CD4-positive, alpha-beta memory T cell (primary cell): ENCODE measurements at regions not wholly inside any gene's neighbourhood (a gene's known extent, or its start where the extent isn't known, plus 50 kb on each side); places are given as distances from the start of the nearest gene placed in this dataset.

Experiments
- CTCF ChIA-PET: fragments of 350-600 bp; sonication (Branson Sonifier 250); formaldehyde crosslinking; loops from one replicate; lab custom pipeline; 2021; ENCODE audit warnings: inconsistent platforms; ENCODE audit not compliant: partially characterized antibody; lab: Charles Lee
- POLR2A ChIA-PET: fragments of 350-600 bp; sonication (Branson Sonifier 250); formaldehyde crosslinking; loops from one replicate; lab custom pipeline; 2021; ENCODE audit not compliant: partially characterized antibody; lab: Charles Lee
- DNase-seq, 5 donors: peaks; one replicate each; pipeline versions ENCODE4 v3.0.0 to v3.0.0-alpha.2; 2020 to 2022; ENCODE audit warnings: mixed read lengths in 1 of 5
- H3K27ac ChIP-seq: one replicate; pipeline ENCODE4 v1.7.0; 2013; ENCODE audit warnings: low read depth, low read length
- H3K27me3 ChIP-seq: 2 replicates; pipeline ENCODE4 v1.7.0; 2013; ENCODE audit warnings: mild to moderate bottlenecking, low read length, moderate library complexity; ENCODE audit not compliant: insufficient read depth
- H3K36me3 ChIP-seq: 2 replicates; pipeline ENCODE4 v1.7.0; 2013; ENCODE audit warnings: mild to moderate bottlenecking, low read length, moderate library complexity; ENCODE audit not compliant: insufficient read depth
- H3K4me1 ChIP-seq: 2 replicates; pipeline ENCODE4 v1.7.0; 2013; ENCODE audit warnings: mild to moderate bottlenecking, low read length, moderate library complexity; ENCODE audit not compliant: insufficient read depth
- H3K4me3 ChIP-seq, 2 donors: one replicate each; pipeline ENCODE4 v1.7.0; 2013; ENCODE audit warnings: low read length in 2 of 2, mild to moderate bottlenecking in 1 of 2
- H3K9me3 ChIP-seq, 2 donors: one replicate each; pipeline ENCODE4 v1.7.0; 2013; ENCODE audit warnings: low read length in 2 of 2, control low read depth in 1 of 2; ENCODE audit not compliant: control insufficient read depth in 1 of 2
- H3K27ac Mint-ChIP-seq, 7 donors: one replicate each; pipeline ENCODE4 v1.8.0; 2020 to 2021; ENCODE audit warnings: mixed read lengths in 7 of 7, mild to moderate bottlenecking in 6 of 7, inconsistent platforms in 3 of 7, moderate library complexity in 3 of 7
- H3K27me3 Mint-ChIP-seq, 2 donors: one replicate each; pipeline ENCODE4 v1.8.0; 2020 to 2021; ENCODE audit warnings: mixed read lengths in 2 of 2
- H3K36me3 Mint-ChIP-seq, 2 donors: one replicate each; pipeline ENCODE4 v1.8.0; 2020 to 2021; ENCODE audit warnings: mixed read lengths in 2 of 2, inconsistent platforms in 1 of 2, mild to moderate bottlenecking in 1 of 2
- H3K4me1 Mint-ChIP-seq, 4 donors: one replicate each; pipeline ENCODE4 v1.8.0; 2020 to 2021; ENCODE audit warnings: mixed read lengths in 4 of 4, mild to moderate bottlenecking in 1 of 4
- H3K4me3 Mint-ChIP-seq, 8 donors: one replicate each; pipeline ENCODE4 v1.8.0; 2020 to 2021; ENCODE audit warnings: mixed read lengths in 8 of 8, mild to moderate bottlenecking in 7 of 8, moderate library complexity in 6 of 8, inconsistent platforms in 3 of 8
- H3K9me3 Mint-ChIP-seq, 8 donors: one replicate each; pipeline ENCODE4 v1.8.0; 2020 to 2021; ENCODE audit warnings: mixed read lengths in 8 of 8, mild to moderate bottlenecking in 5 of 8, inconsistent platforms in 3 of 8, moderate library complexity in 1 of 8
- intact Hi-C: fragments of 100-400 bp; cut with micrococcal nuclease; formaldehyde crosslinking; loops from one replicate; pipeline ENCODE4 v1.15.1; 2023

DNA sequence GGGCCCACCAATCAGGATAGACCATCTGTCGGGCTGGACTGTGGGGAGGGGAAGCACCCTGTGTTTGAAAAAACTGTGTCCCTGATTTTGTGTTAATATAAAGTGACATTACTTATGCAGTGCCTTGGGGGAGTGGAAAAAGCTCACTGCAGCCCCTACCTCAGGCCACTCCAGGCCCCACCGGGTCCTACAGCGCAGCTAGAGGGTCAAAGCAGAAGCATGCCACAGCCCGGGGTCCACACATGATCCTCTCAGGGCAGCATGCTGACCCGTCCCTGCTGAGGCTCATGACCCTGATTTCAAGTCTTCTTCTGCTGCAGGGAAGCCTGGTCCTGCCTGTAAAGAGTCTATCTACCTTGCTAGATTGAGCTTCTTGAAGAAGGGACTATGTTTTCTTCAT, 133.0 kb upstream of the PLCB4 start:
- Mint-ChIP-seq H3K36me3 (no peaks in the 10 kb centered on the region), H3K4me1 (no peaks in the 10 kb centered on the region), H3K9me3 (peaks cover 0 to 4% (median 2%) of the 10 kb centered on the region in 8 donors), H3K27me3 (no peaks in the 10 kb centered on the region), H3K27ac (no peak overlapping the region), H3K4me3 (no peak overlapping the region)
- Histone ChIP-seq H3K27ac (no peak overlapping the region), H3K36me3 (no peaks in the 10 kb centered on the region), H3K9me3 (no peaks in the 10 kb centered on the region), H3K27me3 (no peaks in the 10 kb centered on the region), H3K4me1 (no peaks in the 10 kb centered on the region), H3K4me3 (no peak overlapping the region)
- ChIA-PET POLR2A (no interaction called here), CTCF (no interaction called here)
- no peak for DNase-seq
- intact Hi-C loops = no loop called here

GRCh38 chr20:8938532-8938931, 130.4 kb upstream of the PLCB4 start:
- intact Hi-C loops = no loop called here
- H3K27me3 Mint-ChIP-seq = no peaks in the 10 kb centered on the region

GRCh38 chr20:8940326-8940725, 128.6 kb upstream of the PLCB4 start:
- Histone ChIP-seq H3K36me3 (no peaks in the 10 kb centered on the region), H3K27ac (no peak overlapping the region), H3K27me3 (no peaks in the 10 kb centered on the region), H3K9me3 (no peaks in the 10 kb centered on the region), H3K4me1 (no peaks in the 10 kb centered on the region), H3K4me3 (no peak overlapping the region)
- intact Hi-C loops = no loop called here
- no peak for DNase-seq
- POLR2A ChIA-PET = no interaction called here
- no peaks in the 10 kb centered on the region for H3K27me3 Mint-ChIP-seq
- H3K9me3 Mint-ChIP-seq = peaks cover 0 to 13% (median 3%) of the 10 kb centered on the region in 8 donors
- H3K36me3 Mint-ChIP-seq = no peaks in the 10 kb centered on the region
- H3K4me1 Mint-ChIP-seq = no peaks in the 10 kb centered on the region
- no peak overlapping the region for H3K4me3 Mint-ChIP-seq
- H3K27ac Mint-ChIP-seq = no peak overlapping the region
- CTCF ChIA-PET = no interaction called here

More at GRCh38 chr20:8938532-8938931, 130.4 kb upstream of the PLCB4 start:
- Mint-ChIP-seq H3K4me1 (no peaks in the 10 kb centered on the region), H3K9me3 (peaks cover 0 to 13% (median 4%) of the 10 kb centered on the region in 8 donors), H3K4me3 (no peak overlapping the region), H3K27ac (no peak overlapping the region), H3K36me3 (no peaks in the 10 kb centered on the region)
- no peaks in the 10 kb centered on the region for H3K9me3 ChIP-seq
- H3K36me3 ChIP-seq = no peaks in the 10 kb centered on the region
- POLR2A ChIA-PET = no interaction called here
- H3K27me3 ChIP-seq = no peaks in the 10 kb centered on the region
- no peak overlapping the region for H3K27ac ChIP-seq
- DNase-seq = no peak
- CTCF ChIA-PET = no interaction called here
- H3K4me3 ChIP-seq = no peak overlapping the region
- no peaks in the 10 kb centered on the region for H3K4me1 ChIP-seq

DNA sequence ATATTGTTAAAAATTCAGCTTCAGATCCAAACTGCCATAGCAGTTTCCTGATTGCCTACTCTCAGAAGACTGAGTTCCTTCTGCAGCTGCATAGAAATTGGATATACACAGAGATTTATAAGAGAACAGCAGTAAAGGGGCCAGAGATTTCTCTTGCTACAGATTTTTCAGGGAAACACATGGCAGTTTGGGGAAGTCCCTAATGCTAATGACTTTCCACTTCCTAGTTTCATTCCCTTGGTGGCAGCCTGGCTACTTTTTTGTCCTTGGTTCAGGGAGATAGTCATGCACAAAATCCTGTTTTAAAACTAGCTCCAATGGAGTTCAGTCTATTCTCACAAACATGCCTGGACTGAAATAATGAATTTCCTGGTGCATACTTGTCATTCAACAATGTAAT, 125.3 kb upstream of the PLCB4 start:
- Mint-ChIP-seq H3K27me3 (no peaks in the 10 kb centered on the region), H3K27ac (no peak overlapping the region), H3K4me1 (no peaks in the 10 kb centered on the region), H3K36me3 (no peaks in the 10 kb centered on the region), H3K9me3 (peaks cover 0 to 13% (median 0%) of the 10 kb centered on the region in 8 donors), H3K4me3 (no peak overlapping the region)
- ChIA-PET CTCF (no interaction called here), POLR2A (no interaction called here)
- H3K36me3 ChIP-seq = no peaks in the 10 kb centered on the region
- no peaks in the 10 kb centered on the region for H3K9me3 ChIP-seq
- H3K4me3 ChIP-seq = no peak overlapping the region
- intact Hi-C loops = no loop called here
- H3K4me1 ChIP-seq = no peaks in the 10 kb centered on the region
- no peak for DNase-seq
- no peaks in the 10 kb centered on the region for H3K27me3 ChIP-seq
- no peak overlapping the region for H3K27ac ChIP-seq

DNA sequence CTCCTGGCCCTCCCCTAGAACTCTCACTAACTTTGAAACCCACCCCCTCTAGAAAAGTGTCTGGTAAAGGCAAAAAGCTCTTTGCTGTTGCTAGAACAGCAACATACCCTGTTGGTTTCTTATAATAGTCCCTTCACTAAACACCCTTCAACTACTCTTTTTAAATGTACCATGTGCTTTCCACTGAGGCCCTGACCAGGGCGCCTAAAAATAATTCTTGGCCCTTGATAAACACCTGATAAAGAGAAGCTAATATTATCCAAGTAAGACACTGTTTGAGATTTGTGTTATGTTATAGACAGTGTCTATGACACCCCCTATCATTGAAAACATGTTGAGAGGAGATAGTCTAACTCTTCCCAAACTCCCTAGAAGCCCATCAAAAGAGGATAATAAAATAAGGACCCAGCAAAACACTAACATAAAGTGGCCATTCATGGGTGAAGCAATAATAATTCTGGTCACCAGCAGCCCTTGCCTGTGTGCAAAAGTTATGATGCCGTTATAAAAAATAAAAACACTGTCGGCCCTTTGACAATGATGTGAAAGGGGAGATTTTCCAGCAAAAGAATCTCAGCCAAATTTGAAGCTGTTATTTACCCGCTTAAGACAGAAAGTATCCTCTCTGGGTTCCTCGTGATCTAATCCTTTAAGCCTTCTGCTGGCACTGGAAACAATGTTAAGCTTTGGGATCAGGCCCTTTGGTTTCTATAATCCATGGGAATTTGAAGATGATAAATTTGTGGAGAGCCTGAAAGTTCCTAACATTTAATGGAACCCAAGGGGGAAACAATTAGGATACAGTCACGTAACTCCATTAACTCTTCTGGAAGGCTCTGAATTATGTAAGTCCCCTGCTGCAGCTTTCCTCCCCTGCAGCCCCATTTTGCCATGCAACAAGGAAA, 122.6 kb upstream of the PLCB4 start:
- no peaks in the 10 kb centered on the region for H3K27me3 ChIP-seq
- DNase-seq = no peak
- H3K9me3 Mint-ChIP-seq = peaks cover 0 to 11% (median 1%) of the 10 kb centered on the region in 8 donors
- intact Hi-C loops = no loop called here
- no peak overlapping the region for H3K27ac Mint-ChIP-seq
- no peaks in the 10 kb centered on the region for H3K27me3 Mint-ChIP-seq
- no peak overlapping the region for H3K27ac ChIP-seq
- H3K4me3 Mint-ChIP-seq = no peak overlapping the region
- no peak overlapping the region for H3K4me3 ChIP-seq
- H3K9me3 ChIP-seq = no peaks in the 10 kb centered on the region
- H3K36me3 Mint-ChIP-seq = no peaks in the 10 kb centered on the region
- POLR2A ChIA-PET = no interaction called here
- CTCF ChIA-PET = no interaction called here
- no peaks in the 10 kb centered on the region for H3K36me3 ChIP-seq
- no peaks in the 10 kb centered on the region for H3K4me1 Mint-ChIP-seq
- no peaks in the 10 kb centered on the region for H3K4me1 ChIP-seq

DNA sequence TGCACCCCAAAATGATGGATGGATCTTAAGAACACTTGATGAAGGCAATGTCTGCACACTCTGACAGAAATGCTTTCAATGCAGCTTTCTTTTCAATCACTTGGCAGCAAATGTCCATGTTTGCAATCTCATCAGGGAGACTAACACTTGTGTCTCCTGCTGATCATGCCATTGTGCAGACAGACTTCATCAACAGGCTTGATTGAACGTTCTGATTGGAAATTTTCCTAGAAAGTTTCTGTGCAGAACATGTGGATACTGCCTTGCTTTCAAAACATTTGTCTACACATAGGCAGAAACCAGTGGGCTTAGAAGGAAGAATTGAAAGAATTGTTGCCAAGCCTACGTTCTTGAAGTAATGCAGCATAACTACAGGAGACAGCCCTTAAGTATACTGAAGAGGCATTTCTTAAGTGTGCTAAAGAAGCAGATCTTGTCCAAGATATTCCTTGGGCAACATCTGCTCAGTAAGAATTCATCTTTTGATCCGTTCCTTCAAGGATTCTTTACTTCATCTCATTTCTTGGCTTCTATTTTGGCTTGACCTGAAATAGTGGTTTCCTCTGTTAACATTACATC, 120.4 kb upstream of the PLCB4 start:
- Histone ChIP-seq H3K4me1 (no peaks in the 10 kb centered on the region), H3K36me3 (no peaks in the 10 kb centered on the region), H3K27me3 (no peaks in the 10 kb centered on the region), H3K9me3 (no peaks in the 10 kb centered on the region), H3K4me3 (no peak overlapping the region), H3K27ac (no peak overlapping the region)
- CTCF ChIA-PET = no interaction called here
- intact Hi-C loops = no loop called here
- POLR2A ChIA-PET = no interaction called here
- peaks cover 0 to 8% (median 0%) of the 10 kb centered on the region in 8 donors for H3K9me3 Mint-ChIP-seq
- no peak overlapping the region for H3K4me3 Mint-ChIP-seq
- H3K36me3 Mint-ChIP-seq = no peaks in the 10 kb centered on the region
- no peak for DNase-seq
- no peaks in the 10 kb centered on the region for H3K4me1 Mint-ChIP-seq
- H3K27me3 Mint-ChIP-seq = no peaks in the 10 kb centered on the region
- no peak overlapping the region for H3K27ac Mint-ChIP-seq

GRCh38 chr20:8951164-8951563, 117.7 kb upstream of the PLCB4 start:
- POLR2A ChIA-PET = no interaction called here
- no peaks in the 10 kb centered on the region for H3K27me3 ChIP-seq
- no peaks in the 10 kb centered on the region for H3K9me3 ChIP-seq
- intact Hi-C loops = no loop called here
- CTCF ChIA-PET = no interaction called here
- no peak for DNase-seq
- H3K36me3 ChIP-seq = no peaks in the 10 kb centered on the region
- H3K36me3 Mint-ChIP-seq = no peaks in the 10 kb centered on the region
- no peak overlapping the region for H3K4me3 Mint-ChIP-seq
- no peak overlapping the region for H3K27ac Mint-ChIP-seq
- H3K4me1 Mint-ChIP-seq = no peaks in the 10 kb centered on the region
- H3K4me3 ChIP-seq = no peak overlapping the region
- H3K9me3 Mint-ChIP-seq = peaks cover 0 to 8% (median 0%) of the 10 kb centered on the region in 8 donors
- H3K4me1 ChIP-seq = no peaks in the 10 kb centered on the region
- H3K27me3 Mint-ChIP-seq = no peaks in the 10 kb centered on the region
- no peak overlapping the region for H3K27ac ChIP-seq
